ENCODE measurements at regions not wholly inside any gene's neighbourhood (a gene's known extent, or its start where the extent isn't known, plus 50 kb on each side); places are given as distances from the start of the nearest gene placed in this dataset.

DNA sequence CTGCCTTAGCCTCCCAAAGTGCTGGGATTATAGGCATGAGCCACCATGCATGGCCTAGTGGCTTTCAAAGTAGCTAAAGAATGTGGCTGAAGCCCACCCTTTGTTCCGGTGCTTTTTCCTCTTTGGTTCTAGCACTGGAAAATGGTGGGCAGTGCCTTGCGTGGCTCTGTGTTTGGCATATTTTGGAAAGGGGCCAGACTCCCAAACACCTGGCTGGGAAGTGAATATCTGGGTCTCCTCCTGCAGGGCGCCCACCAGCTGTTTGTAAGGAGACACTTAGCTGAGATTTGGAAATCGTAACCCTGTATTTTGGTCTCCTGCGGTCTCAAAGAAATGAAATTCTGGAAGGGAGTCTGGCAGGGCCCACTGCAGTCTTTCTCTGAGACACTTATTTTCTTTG is 336.4 kb downstream of the IL20RB start:
- TF ChIP-seq POLR2A (IDR thresholded peaks at IDR 0.05) = no peak
- TF ChIP-seq, protein P1, sequence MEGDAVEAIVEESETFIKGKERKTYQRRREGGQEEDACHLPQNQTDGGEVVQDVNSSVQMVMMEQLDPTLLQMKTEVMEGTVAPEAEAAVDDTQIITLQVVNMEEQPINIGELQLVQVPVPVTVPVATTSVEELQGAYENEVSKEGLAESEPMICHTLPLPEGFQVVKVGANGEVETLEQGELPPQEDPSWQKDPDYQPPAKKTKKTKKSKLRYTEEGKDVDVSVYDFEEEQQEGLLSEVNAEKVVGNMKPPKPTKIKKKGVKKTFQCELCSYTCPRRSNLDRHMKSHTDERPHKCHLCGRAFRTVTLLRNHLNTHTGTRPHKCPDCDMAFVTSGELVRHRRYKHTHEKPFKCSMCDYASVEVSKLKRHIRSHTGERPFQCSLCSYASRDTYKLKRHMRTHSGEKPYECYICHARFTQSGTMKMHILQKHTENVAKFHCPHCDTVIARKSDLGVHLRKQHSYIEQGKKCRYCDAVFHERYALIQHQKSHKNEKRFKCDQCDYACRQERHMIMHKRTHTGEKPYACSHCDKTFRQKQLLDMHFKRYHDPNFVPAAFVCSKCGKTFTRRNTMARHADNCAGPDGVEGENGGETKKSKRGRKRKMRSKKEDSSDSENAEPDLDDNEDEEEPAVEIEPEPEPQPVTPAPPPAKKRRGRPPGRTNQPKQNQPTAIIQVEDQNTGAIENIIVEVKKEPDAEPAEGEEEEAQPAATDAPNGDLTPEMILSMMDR (IDR thresholded peaks at IDR 0.05) = no peak
- Histone ChIP-seq H3K36me3 (no peaks in the 10 kb centered on the region), H3K27ac (no peak overlapping the region), H3K4me1 (no peaks in the 10 kb centered on the region), H3K4me3 (no peak overlapping the region), H3K9me3 (no peaks in the 10 kb centered on the region), H3K27me3 (no peaks in the 10 kb centered on the region)
- intact Hi-C loops (cut with DNase I; ENCODE audit: low total_unique reads) = no loop called here
- no peak for DNase-seq

DNA sequence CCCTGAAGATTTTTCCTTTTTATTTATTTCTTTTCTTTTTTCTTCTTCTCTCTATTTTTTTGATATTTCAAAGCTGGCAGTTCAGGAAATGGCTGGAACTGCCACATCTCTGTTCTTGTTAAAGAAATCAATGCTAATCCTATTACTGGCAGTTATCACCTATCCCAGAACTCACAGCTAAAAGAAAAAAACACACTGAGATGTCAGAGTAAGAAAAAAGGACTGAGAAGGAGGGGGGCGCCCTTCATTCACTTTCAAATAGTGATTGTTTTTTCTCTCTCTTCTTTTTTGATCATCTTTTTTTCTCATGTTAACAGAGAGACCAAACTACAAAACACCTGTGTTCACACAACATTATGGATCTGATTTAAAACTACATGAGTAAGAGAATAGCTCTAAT is 337.1 kb downstream of the IL20RB start:
- Histone ChIP-seq H3K4me1 (no peaks in the 10 kb centered on the region), H3K4me3 (no peak overlapping the region), H3K9me3 (no peaks in the 10 kb centered on the region), H3K27me3 (no peaks in the 10 kb centered on the region), H3K36me3 (no peaks in the 10 kb centered on the region), H3K27ac (no peak overlapping the region)
- intact Hi-C loops (cut with DNase I; ENCODE audit: low total_unique reads) = no loop called here
- DNase-seq = no peak
- TF ChIP-seq, protein P1 (IDR thresholded peaks at IDR 0.05) = no peak
- no peak for TF ChIP-seq POLR2A (IDR thresholded peaks at IDR 0.05)

DNA sequence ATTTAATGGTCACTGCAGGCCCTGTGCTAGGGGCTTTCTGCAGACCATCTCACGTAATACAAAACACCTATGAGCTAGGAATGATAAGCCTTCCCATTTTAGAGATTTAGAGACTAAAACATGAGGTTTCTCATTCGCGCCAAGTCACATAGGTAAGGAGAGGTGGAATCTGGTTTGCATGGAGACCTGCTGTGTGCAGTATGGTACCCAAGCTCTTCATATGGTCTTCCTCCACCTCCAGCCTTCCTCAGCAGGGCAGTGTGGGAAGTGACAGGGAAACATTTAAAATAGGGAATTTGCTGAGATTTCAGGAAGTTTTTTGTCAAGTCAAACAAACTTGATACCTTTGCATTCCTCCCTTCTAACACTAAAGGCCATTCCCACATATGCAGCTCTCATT is 337.6 kb downstream of the IL20RB start:
- intact Hi-C loops (cut with DNase I; ENCODE audit: low total_unique reads) = no loop called here
- no peak overlapping the region for H3K4me3 ChIP-seq
- no peak overlapping the region for H3K27ac ChIP-seq
- no peak for DNase-seq
- no peaks in the 10 kb centered on the region for H3K36me3 ChIP-seq
- H3K4me1 ChIP-seq = no peaks in the 10 kb centered on the region
- no peaks in the 10 kb centered on the region for H3K27me3 ChIP-seq
- TF ChIP-seq, protein P1 (IDR thresholded peaks at IDR 0.05) = no peak
- TF ChIP-seq POLR2A (IDR thresholded peaks at IDR 0.05) = no peak
- no peaks in the 10 kb centered on the region for H3K9me3 ChIP-seq

DNA sequence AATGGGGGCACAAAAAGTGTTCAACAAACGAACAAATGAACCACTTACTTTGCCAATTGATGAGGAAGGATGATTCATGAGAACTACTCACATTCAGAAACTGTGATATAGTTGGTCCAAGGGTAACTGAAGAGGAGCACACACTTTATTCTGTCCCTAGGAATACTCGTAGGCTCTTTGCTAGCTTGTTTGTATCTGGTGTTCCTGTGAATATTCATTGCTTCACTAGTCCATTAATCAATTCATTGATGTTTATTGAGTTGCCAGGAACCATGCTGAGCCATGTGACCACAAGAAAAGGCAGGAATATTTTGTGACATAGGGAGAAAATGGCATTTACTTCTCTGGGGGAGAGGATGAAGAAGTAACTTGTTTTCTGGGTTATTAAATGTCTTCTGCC is 338.3 kb downstream of the IL20RB start:
- DNase-seq = no peak
- intact Hi-C loops (cut with DNase I; ENCODE audit: low total_unique reads) = no loop called here
- TF ChIP-seq, protein P1 (IDR thresholded peaks at IDR 0.05) = no peak
- TF ChIP-seq POLR2A (IDR thresholded peaks at IDR 0.05) = no peak
- Histone ChIP-seq H3K4me3 (no peak overlapping the region), H3K9me3 (no peaks in the 10 kb centered on the region), H3K27me3 (no peaks in the 10 kb centered on the region), H3K36me3 (no peaks in the 10 kb centered on the region), H3K27ac (no peak overlapping the region), H3K4me1 (no peaks in the 10 kb centered on the region)

DNA sequence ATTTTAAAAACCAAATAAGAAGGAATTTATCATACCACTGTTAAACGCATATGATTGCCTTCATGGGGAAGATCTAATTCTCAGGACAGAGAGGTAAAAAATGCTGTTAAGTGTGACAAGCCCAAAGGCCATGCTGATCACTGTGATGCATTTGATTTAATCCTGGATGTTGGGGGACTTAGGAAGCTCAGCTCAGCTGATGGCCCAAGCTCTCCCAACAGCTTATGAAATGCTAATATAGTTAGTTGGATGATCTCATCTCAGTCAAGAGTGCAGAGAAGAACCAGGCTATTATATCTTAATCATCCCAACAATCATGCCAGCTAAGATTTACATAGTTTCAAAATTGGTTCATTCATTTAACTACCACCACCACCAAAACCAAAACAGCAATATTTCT is 340.0 kb downstream of the IL20RB start:
- H3K9me3 ChIP-seq = no peaks in the 10 kb centered on the region
- no peaks in the 10 kb centered on the region for H3K36me3 ChIP-seq
- DNase-seq = no peak
- no peaks in the 10 kb centered on the region for H3K27me3 ChIP-seq
- no peak overlapping the region for H3K4me3 ChIP-seq
- no peak overlapping the region for H3K27ac ChIP-seq
- intact Hi-C loops (cut with DNase I; ENCODE audit: low total_unique reads) = no loop called here
- no peak for TF ChIP-seq POLR2A (IDR thresholded peaks at IDR 0.05)
- TF ChIP-seq, protein P1 (IDR thresholded peaks at IDR 0.05) = no peak
- H3K4me1 ChIP-seq = no peaks in the 10 kb centered on the region

Measured in uterus (tissue), 3 donors.